MM.1S (cell line): ENCODE measurements at regions not wholly inside any gene's neighbourhood (a gene's known extent, or its start where the extent isn't known, plus 50 kb on each side); places are given as distances from the start of the nearest gene placed in this dataset.

Experiments
- DNase-seq: peaks from one replicate; pipeline ENCODE4 v3.0.0-alpha.2; 2015
- H2AFZ ChIP-seq: fragments of 300-600 bp; sonication (generic); 2 replicates; pipeline ENCODE4 v1.6.0; 2016; ENCODE audit warnings: antibody characterized with exemption, low read length
- H3F3A ChIP-seq: fragments of 300-600 bp; sonication (generic); 2 replicates; pipeline ENCODE4 v1.6.1; 2016; ENCODE audit warnings: mild to moderate bottlenecking, antibody characterized with exemption, low read length, moderate library complexity, mixed read lengths; ENCODE audit not compliant: insufficient read depth
- H3K27ac ChIP-seq: fragments of 300-600 bp; sonication (generic); 2 replicates; pipeline ENCODE4 v1.5.1; 2016; ENCODE audit warnings: mild to moderate bottlenecking, low read length
- H3K27me3 ChIP-seq: fragments of 300-600 bp; sonication (generic); replicated peaks from 2 replicates; pipeline ENCODE4 v1.6.0; 2016; ENCODE audit warnings: low read length; ENCODE audit not compliant: insufficient read depth
- H3K36me3 ChIP-seq: fragments of 300-600 bp; sonication (generic); replicated peaks from 2 replicates; pipeline ENCODE4 v1.6.1; 2016; ENCODE audit warnings: mild to moderate bottlenecking, low read length, mixed read lengths; ENCODE audit not compliant: insufficient read depth
- H3K4me1 ChIP-seq: fragments of 300-600 bp; sonication (generic); 2 replicates; pipeline ENCODE4 v1.6.1; 2016; ENCODE audit warnings: low read length, mixed read lengths
- H3K4me2 ChIP-seq: fragments of 300-600 bp; sonication (generic); 2 replicates; pipeline ENCODE4 v1.6.0; 2016; ENCODE audit warnings: low read depth, low read length
- H3K4me3 ChIP-seq: fragments of 300-600 bp; sonication (generic); 2 replicates; pipeline ENCODE4 v1.5.1; 2016; ENCODE audit warnings: low read length, mixed read lengths
- H3K79me2 ChIP-seq: fragments of 300-600 bp; sonication (generic); 2 replicates; pipeline ENCODE4 v1.6.1; 2016; ENCODE audit warnings: mixed run types, low read length, mixed read lengths
- H3K9ac ChIP-seq: fragments of 300-600 bp; sonication (generic); 2 replicates; pipeline ENCODE4 v1.6.1; 2016; ENCODE audit warnings: low read length, mixed read lengths
- H3K9me2 ChIP-seq: fragments of 300-600 bp; sonication (generic); replicated peaks from 2 replicates; pipeline ENCODE4 v1.6.1; 2016; ENCODE audit warnings: mild to moderate bottlenecking, low read length, mixed read lengths; ENCODE audit not compliant: insufficient read depth
- H3K9me3 ChIP-seq: fragments of 300-600 bp; sonication (generic); replicated peaks from 2 replicates; pipeline ENCODE4 v1.6.1; 2016; ENCODE audit warnings: mild to moderate bottlenecking, low read length, mixed read lengths; ENCODE audit not compliant: insufficient read depth
- H4K20me1 ChIP-seq: fragments of 300-600 bp; sonication (generic); 2 replicates; pipeline ENCODE4 v1.6.1; 2016; ENCODE audit warnings: mild to moderate bottlenecking, low read length, moderate library complexity, mixed read lengths; ENCODE audit not compliant: insufficient read depth
- CTCF ChIP-seq: fragments of 300-600 bp; sonication (generic); IDR thresholded peaks from 2 replicates; pipeline ENCODE4 v1.5.1; 2016; ENCODE audit warnings: antibody characterized with exemption, low read length, mixed read lengths
- EZH2 ChIP-seq: fragments of 300-600 bp; sonication (generic); optimal IDR thresholded peaks from 2 replicates; pipeline ENCODE3; 2017; ENCODE audit warnings: low read depth, mild to moderate bottlenecking, antibody characterized with exemption, low read length, mixed read lengths
- EZH2phosphoT487 ChIP-seq: fragments of 300-600 bp; sonication (generic); IDR thresholded peaks from 2 replicates; pipeline ENCODE4 v1.6.1; 2018; ENCODE audit warnings: antibody characterized with exemption, low read length

GRCh38 chr3:75136100-75136897, 521.8 kb upstream of the CNTN3 start:
- no peak for DNase-seq
- H3K9me2 ChIP-seq = no peaks in the 10 kb centered on the region
- no peaks in the 10 kb centered on the region for H3K9me3 ChIP-seq
- no peaks in the 10 kb centered on the region for H3F3A ChIP-seq
- no peaks in the 10 kb centered on the region for H3K79me2 ChIP-seq
- H3K36me3 ChIP-seq = no peaks in the 10 kb centered on the region
- H3K4me1 ChIP-seq = no peaks in the 10 kb centered on the region
- H2AFZ ChIP-seq = no peak overlapping the region
- H4K20me1 ChIP-seq = no peaks in the 10 kb centered on the region
- H3K9ac ChIP-seq = no peak overlapping the region
- H3K4me2 ChIP-seq = no peak overlapping the region
- H3K4me3 ChIP-seq = no peak overlapping the region
- H3K27ac ChIP-seq = no peak overlapping the region
- TF ChIP-seq EZH2 (no peak), CTCF (no peak)
- no peaks in the 10 kb centered on the region for H3K27me3 ChIP-seq

GRCh38 chr3:75138345-75138744, 523.9 kb upstream of the CNTN3 start:
- no peak overlapping the region for H3K9ac ChIP-seq
- no peak overlapping the region for H2AFZ ChIP-seq
- TF ChIP-seq EZH2 (no peak), EZH2phosphoT487 (no peak), CTCF (no peak)
- H3K4me1 ChIP-seq = no peaks in the 10 kb centered on the region
- no peaks in the 10 kb centered on the region for H3K9me3 ChIP-seq
- DNase-seq = no peak
- no peaks in the 10 kb centered on the region for H4K20me1 ChIP-seq
- no peaks in the 10 kb centered on the region for H3F3A ChIP-seq
- H3K27ac ChIP-seq = no peak overlapping the region
- no peaks in the 10 kb centered on the region for H3K36me3 ChIP-seq
- H3K79me2 ChIP-seq = no peaks in the 10 kb centered on the region
- H3K27me3 ChIP-seq = no peaks in the 10 kb centered on the region
- no peak overlapping the region for H3K4me2 ChIP-seq
- no peak overlapping the region for H3K4me3 ChIP-seq
- H3K9me2 ChIP-seq = no peaks in the 10 kb centered on the region

GRCh38 chr3:75140904-75141615, 523.1 kb upstream of the FRG2C start:
- Histone ChIP-seq H3K9me3 (no peaks in the 10 kb centered on the region), H3K36me3 (no peaks in the 10 kb centered on the region), H3K4me1 (no peaks in the 10 kb centered on the region), H3K9ac (no peak overlapping the region), H3K79me2 (no peaks in the 10 kb centered on the region), H2AFZ (no peak overlapping the region), H3K4me3 (no peak overlapping the region), H3K9me2 (no peaks in the 10 kb centered on the region), H3K27me3 (no peaks in the 10 kb centered on the region), H4K20me1 (no peaks in the 10 kb centered on the region), H3K4me2 (no peak overlapping the region), H3F3A (no peaks in the 10 kb centered on the region), H3K27ac (no peak overlapping the region)
- TF ChIP-seq EZH2phosphoT487 (no peak), EZH2 (no peak), CTCF (no peak)
- no peak for DNase-seq
